HG03460 (cell line): ENCODE measurements at regions not wholly inside any gene's neighbourhood (a gene's known extent, or its start where the extent isn't known, plus 50 kb on each side); places are given as distances from the start of the nearest gene placed in this dataset.

Experiments
- ATAC-seq: cut with Tn5 transposase; IDR thresholded peaks from one replicate; pipeline ENCODE4 v1.9.1; 2021; ENCODE audit not compliant: unreplicated experiment

GRCh38 chr2:186274936-186275575, 211.0 kb upstream of the ZC3H15 start:
- no peak for ATAC-seq

DNA sequence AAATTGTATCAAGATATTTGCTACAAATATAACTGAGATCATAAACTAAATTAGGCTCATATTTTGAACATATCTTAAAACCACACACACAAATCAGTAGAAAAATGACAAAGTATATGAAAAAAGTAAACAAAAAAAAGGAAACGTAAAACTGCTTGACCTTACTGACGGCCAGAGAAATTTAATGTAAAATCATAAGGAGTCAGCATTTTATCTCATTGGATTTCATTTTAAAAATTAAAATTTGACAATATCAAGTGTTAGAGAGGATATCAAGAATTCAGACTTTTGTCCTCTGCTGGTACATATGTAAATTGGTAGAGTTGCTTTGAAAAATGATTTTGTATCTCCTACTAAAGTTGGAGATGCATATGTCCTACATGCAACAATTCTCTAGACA, 209.2 kb upstream of the ZC3H15 start:
- ATAC-seq, result no peak

DNA sequence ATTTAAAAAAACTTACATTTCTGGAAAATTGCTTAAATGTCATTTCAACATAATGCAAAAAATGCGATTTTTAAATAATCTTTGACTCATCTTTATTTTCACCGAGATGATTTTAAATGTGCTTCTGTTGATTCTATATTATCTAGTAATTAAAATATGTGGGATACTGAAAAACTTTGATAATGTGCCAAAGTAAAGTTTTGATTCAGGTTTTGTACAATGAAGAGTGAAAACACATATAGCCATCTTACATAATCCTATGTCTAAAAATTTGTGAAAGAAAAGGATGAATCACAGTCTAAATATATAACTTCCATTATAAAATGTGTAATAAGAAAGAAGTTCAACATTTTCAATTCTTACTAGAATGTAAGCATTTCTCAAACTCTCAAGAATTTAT, 204.3 kb upstream of the ZC3H15 start:
- ATAC-seq, result no peak

GRCh38 chr2:186294248-186294888, 191.7 kb upstream of the ZC3H15 start:
- no peak for ATAC-seq

DNA sequence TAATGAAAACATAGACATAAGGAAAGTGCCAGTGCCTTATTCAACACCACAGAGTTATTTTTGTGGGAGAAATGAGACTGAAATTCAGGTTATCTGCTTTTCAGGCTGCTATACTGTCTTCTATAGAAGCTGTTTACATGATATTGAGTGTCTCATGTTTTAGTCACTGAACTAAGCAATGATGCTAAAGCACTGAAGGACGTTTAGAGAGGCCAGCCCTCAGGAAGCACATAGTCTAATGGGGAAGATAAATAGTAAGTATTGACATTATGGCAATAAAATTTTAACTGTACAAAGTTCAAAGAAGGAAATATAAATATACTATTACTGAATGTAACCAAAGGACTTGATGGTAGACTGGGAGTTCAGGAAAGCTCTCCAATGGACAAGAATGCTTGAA, 186.4 kb upstream of the ZC3H15 start:
- no peak for ATAC-seq

DNA sequence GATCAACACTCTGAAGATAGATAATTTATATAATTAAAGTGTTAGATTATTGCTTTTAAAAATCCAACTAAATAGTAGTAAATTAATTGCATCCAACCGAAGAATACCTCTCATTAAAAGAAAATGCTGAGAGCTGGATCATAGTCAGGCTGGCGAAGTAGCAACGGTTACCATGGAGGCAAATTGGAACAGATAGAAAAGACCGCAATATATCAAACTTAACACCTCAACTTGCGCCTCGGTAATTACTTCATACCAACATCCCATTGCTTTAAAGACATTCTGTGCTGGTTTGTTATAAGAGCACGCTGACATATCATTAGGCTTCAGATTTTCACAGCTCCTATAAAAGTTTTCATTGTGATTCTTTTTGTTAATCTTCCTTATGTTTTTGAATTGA, 183.8 kb upstream of the ZC3H15 start:
- ATAC-seq, result no peak

- ATAC-seq, result no peak
These were observed 183.0 kb upstream of the ZC3H15 start for GRCh38 chr2:186303091-186303490.

GRCh38 chr2:186304064-186304463, 182.0 kb upstream of the ZC3H15 start:
- no peak for ATAC-seq

- no peak for ATAC-seq
These were observed 179.3 kb upstream of the ZC3H15 start for GRCh38 chr2:186306754-186307153.

- peak; percentile 81 for ATAC-seq
These were observed 178.2 kb upstream of the ZC3H15 start for GRCh38 chr2:186307871-186308270.

DNA sequence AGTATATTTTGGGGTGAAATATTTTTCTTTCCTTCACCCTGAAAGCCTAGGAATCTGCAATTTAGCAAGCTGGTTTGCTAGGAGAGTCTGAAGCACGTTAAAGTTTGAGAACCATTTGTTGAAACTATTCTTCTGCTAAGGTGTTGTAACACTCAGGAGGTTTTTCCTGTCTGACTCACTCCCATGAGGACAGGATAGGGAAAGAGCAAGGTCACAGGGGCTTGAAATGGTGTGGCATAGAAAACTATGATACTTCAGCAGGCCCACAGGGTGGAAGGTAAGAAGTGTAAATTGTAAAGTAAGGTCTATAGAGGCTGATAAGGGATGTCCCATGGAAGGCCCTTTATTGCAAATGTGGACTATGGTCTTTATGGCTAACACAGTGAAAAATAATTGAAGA, 177.7 kb upstream of the ZC3H15 start:
- no peak for ATAC-seq

- no peak for ATAC-seq
These were observed 176.2 kb upstream of the ZC3H15 start for GRCh38 chr2:186309901-186310300.

DNA sequence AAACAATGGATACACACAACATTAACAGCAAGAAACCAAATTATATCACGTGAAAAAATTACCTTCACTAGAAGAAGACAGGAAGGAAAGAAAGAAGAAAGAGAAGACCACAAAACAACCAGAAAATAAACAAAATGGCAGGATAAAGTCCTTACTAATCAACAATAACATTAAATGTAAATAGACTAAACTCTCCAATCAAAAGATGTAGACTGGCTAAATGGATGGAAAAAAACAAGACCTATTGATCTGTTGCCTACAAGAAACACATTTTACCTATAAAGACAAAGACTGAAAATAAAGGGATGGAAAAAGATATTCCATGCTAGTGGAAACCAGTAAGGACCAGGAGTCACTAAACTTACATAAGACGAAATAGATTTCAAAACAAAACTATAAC, 167.0 kb upstream of the ZC3H15 start:
- no peak for ATAC-seq

- no peak for ATAC-seq
These were observed 160.1 kb upstream of the ZC3H15 start for GRCh38 chr2:186325827-186326535.

- no peak for ATAC-seq
These were observed 158.7 kb upstream of the ZC3H15 start for GRCh38 chr2:186327251-186327868.

- ATAC-seq, result no peak
These were observed 157.2 kb upstream of the ZC3H15 start for GRCh38 chr2:186328838-186329237.

- no peak for ATAC-seq
These were observed 156.0 kb upstream of the ZC3H15 start for GRCh38 chr2:186330050-186330449.

DNA sequence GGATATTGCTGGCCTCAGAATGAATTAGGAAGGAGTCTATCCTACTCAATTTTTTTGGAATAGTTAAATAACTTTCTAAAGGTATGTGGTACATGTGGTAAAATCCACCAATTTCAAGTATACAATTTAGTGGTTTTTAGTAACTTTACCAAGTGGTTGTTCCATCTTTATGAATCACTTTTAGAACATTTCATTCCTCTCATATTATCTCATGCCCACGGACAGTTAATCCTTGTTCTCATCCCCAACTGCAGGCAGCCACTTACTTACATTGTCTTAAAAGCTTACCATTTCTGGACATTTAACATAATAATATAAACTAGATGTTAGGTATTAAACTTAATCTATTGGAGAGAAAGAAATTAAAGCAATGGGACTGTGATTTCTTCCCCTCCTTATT, 146.3 kb upstream of the ZC3H15 start:
- ATAC-seq, result no peak

- no peak for ATAC-seq
These were observed 144.0 kb upstream of the ZC3H15 start for GRCh38 chr2:186342029-186342428.

GRCh38 chr2:186345745-186346144, 140.3 kb upstream of the ZC3H15 start:
- ATAC-seq, result no peak

GRCh38 chr2:186346216-186346615, 139.8 kb upstream of the ZC3H15 start:
- no peak for ATAC-seq

DNA sequence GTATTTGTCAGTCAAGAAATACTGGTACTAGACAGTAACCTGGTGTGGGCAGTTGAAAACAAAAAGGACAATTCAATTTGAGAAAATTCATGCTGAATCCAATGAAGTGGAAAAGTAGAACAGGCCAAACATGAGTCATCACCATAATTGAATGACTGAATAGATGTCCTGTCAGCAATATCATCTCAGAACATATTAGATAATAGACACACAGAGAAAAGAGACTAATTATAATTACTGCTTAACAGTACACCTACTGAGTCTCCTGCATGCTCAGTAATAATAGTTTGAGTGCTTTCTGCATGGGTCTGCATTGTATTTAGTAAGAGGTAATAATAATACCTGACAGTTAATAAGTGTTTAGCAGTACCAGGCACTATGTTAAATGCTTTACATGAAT, 138.6 kb upstream of the ZC3H15 start:
- ATAC-seq, result no peak
